RPMI7951 (cell line): ENCODE measurements at regions not wholly inside any gene's neighbourhood (a gene's known extent, or its start where the extent isn't known, plus 50 kb on each side); places are given as distances from the start of the nearest gene placed in this dataset.
"Not testable (repeated sequence)": the region's sequence is repeated elsewhere in the genome, so short reads cannot be mapped to it uniquely, and the experiment has no call there.

Source experiments
- DNase-seq: peaks from one replicate; pipeline ENCODE4 v3.0.0-alpha.2; 2012; ENCODE audit warnings: low read depth

DNA sequence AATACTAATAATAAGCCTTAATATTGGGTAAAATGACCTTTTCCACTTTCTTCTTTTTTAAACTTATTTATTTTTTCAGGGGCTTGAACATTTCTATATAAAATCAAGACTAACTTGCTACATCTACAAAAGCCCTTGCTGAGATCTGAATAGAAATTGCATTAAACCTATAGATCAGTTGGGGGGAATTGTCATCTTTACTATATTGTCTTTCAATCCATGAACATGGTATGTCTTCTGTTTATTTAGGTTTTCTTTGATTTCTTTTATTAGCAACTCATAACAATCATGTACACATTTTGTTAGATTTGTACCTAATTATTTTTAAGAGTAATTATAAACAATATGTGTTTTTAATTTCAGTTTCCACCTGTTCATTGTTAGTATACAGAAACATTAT, 96.4 kb upstream of the SLC22A23 start:
- no peak for DNase-seq

DNA sequence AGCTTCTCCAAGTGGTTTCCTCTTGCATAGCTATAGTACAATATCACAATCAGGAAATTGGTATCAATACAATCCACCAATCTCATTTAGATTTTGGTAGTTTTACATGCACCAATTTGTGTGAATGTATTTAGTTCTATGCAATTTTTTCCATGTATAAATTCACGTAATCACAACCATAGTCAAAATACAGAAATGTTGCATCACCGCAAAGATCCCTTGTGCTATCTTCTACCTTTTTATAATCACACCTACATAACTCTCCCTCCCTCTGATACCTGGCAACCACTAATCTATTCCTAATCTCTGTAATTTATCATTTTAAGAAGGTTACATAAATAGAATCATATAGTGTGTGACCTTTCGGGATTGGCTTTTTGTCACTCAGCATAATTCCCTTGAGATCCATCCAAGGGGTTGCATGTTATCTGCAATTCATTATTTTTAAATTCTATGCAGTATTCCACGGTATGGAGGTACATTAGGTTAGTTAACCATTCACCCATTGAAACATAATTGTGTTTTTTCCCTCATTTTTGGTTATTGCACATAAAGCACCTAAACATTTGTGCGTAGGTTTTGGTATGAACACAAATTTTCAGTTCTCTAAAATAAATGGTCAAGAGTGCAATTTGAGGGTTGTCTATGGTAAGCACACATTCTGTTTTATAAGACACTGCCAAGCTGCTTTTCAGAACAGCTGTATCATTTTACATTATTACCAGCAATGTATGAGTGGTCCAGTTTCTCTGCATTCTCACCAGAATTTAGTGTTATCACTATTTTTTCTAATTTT, 95.1 kb upstream of the SLC22A23 start:
- DNase-seq = no peak

- peak; percentile 9 for DNase-seq
These were observed 92.6 kb upstream of the SLC22A23 start for GRCh38 chr6:3549314-3549940.

GRCh38 chr6:3546121-3546520, 89.3 kb upstream of the SLC22A23 start:
- DNase-seq = no peak

DNA sequence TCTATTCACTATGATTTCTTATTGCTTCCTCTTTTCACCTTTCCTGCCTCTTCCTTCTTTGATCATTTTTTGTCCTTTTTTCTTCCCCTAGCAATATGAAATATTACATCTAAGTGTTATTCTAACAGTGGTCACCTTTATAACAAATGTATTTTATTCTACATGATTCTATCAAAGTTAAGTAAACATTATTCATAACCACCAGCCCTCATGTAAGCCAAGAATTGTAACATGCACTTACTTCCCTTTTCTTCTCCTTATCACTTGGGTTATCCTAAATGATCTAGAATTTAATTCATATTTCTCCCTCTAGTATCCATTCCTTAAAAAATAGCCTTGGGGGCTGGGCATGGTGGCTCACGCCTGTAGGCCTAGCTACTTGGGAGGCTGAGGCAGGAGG, 88.3 kb upstream of the SLC22A23 start:
- no peak for DNase-seq

DNA sequence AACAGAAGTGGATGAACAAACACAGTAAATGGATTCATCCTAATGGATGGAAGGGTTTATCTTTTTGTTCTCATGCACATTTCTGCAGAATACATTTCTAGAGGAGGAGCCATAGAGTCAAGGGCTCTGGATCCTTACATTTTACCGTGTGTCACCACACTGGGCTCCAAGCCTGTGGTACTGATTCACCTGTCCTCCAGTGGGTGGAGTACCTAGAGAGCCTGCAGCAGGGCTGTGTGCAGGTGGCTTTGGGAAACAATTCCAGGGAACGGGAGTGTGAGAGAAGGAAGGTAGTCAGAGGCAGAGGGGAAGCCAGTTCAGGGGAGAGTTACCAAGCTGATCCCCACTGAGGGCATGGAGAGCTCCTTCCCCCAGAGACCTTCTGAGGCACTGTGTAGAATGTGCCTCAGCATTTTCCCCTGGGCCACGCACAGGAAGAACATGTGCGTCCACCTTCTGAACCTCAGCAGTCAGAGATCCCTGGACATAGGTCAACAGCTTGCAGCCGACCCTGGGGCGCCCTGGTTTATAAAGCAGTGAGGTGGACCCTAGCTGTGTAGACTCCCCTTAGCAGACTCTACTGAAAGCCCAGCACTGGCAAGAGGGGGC, 85.3 kb upstream of the SLC22A23 start:
- no peak for DNase-seq

GRCh38 chr6:3541006-3541585, 84.2 kb upstream of the SLC22A23 start:
- no peak for DNase-seq

- no peak for DNase-seq
These were observed 83.5 kb upstream of the SLC22A23 start for GRCh38 chr6:3540253-3540820.

GRCh38 chr6:3538536-3538935, 81.7 kb upstream of the SLC22A23 start:
- DNase-seq = no peak

- DNase-seq = no peak
These were observed 80.1 kb upstream of the SLC22A23 start for GRCh38 chr6:3536901-3537300.

GRCh38 chr6:3535776-3536435, 79.1 kb upstream of the SLC22A23 start:
- no peak for DNase-seq

DNA sequence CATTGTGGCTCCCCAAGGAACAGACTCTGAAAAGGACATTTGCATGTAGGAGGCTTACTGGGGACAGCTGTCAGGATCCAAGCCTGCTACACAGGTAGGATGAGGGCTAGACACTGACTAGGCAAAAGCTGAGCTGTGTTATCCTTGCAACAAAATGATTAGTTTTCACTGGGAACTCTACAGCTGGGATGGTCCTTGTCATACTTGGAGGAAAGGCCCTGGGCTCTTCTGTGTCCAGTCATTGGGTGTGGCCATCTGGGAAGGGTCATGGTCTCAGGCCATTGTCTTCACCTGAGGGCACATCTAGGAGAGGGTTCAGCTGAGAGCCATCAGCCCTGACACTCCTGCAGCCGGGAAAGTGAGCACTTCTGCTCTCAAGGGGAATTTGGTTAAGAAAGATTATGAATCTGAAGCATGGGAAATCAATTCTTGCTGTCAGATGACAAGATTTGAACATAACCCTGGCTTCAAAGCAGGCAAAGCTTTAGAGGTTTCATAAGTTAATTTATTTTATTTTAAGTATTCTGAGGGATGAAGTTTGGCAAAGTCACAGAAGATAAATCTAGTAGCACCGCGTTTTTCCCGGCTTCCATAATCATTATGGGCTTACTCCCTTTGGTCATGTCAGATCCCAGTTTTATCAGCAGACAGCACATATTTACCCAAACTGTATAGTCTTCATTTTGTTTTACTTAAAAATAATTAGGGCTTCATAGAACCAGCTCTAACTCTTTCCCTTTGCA, 78.4 kb upstream of the SLC22A23 start:
- DNase-seq = peak; percentile 20

DNA sequence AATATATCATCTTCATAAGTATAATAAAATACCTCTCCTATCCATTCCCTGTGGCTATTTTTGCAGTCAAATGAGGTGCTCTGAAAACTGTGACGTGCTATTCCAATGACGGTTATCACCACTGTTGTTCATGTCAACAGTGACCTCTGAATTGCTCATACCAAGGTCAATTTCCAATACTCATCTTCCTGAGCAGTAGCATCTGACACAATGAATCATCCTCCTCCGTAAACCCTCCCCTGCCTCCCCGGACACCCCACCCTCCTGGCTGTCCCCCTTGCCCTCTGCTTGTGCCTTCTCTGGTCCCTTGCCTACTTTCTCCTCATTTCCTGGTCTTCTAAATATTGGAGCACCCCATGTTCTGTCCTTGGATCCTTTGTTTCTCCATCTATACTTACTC, 77.7 kb upstream of the SLC22A23 start:
- DNase-seq = peak; percentile 57

GRCh38 chr6:3533981-3534380, 77.1 kb upstream of the SLC22A23 start:
- no peak for DNase-seq

DNA sequence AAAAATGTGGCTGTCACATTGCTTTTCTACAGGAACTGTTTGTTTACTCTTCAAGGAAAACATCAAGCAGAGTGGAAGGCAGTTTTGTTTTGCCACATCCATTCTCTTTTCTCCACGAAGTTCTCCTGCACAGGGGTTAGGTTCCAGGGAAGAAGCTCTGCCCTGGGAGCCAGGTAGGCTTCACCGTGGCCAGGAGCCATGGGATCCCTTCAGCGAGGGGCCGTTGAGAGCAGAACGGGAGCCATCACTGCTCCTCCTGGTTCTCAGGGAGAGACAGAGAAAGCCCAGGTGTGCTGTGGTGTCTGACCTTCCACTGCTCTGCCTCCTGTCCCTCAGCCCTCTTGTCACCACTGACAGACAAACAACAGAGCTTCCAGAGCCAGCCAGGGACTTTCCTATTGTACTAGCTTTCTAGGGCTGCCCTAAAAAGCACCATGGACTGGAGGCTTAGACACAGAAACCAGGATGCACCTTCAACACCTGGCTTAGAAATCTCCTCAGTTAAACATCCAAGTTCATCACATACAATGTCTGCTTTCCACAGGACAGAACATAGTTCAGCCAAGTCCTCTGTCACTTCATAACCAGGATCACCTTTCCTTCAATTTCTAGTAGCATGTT, 75.6 kb upstream of the SLC22A23 start:
- no peak for DNase-seq

DNA sequence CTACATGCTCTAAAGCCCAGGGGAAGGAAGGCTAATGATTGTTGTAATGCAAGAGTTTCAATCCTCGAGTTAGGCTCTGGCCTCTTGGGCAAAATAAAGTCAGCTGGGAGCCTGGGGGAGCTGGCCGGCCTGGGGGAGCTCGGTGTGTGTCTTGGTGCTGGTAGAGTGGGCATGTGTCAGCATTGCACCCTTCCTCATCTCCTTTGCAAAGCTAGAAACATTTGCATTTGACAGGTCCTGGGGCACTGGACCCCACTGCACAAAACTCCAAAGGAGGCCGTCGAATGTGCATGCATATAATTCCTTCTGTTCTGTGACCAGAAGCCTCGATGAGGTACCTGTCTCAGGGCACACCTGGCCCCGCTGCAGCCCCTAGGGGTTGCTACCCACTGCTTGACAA, 74.6 kb upstream of the SLC22A23 start:
- DNase-seq = no peak

GRCh38 chr6:3530515-3530914, 73.7 kb upstream of the SLC22A23 start:
- DNase-seq = no peak

GRCh38 chr6:3529721-3530120, 72.9 kb upstream of the SLC22A23 start:
- DNase-seq = no peak

DNA sequence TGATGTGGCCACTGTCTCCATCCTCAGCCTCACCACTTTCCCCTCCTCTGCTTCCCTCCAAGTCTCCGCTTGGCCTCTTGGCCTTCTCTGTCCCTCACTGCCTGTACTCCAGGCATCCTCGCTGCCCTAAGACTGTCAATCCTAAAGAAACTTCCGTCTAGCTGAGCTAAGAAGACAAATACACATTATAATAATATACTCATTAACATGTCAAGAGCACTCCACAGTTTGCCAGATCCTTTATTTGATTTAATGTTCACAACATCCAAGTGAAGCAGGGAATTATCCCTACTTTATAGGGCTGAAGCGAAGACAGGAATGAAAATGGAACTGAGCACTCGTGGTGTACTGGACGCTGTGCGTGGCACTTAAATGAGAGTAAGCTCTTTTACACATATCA, 72.4 kb upstream of the SLC22A23 start:
- DNase-seq = no peak

DNA sequence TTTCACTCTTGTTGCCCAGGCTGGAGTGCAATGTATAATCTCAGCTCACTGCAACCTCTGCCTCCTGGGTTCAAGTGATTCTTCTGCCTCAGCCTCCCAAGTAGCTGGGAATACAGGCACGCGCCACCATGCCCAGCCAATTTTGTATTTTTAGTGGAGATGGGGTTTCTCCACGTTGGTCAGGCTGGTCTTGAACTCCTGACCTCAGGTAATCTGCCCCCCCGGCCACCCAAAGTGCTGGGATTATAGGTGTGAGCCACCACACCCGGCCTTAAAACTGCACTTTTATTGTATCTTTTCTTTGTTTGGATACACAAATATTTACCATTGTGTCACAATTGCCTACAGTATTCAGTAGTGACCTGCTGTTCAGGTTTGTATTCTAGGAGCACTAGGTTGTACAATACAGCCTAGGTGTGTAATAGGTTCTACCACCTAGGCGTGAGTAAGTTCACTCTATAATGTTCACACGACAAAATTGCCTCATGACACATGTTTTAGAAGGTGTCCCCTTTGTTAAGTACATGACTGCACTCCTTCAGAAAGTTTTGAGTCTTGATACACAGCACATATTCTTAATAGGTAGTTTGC, 71.3 kb upstream of the SLC22A23 start:
- not testable (repeated sequence) for DNase-seq
